H1 (cell line): ENCODE measurements at regions not wholly inside any gene's neighbourhood (a gene's known extent, or its start where the extent isn't known, plus 50 kb on each side); places are given as distances from the start of the nearest gene placed in this dataset.

Source experiments
- CTCF ChIA-PET: fragments of 300-600 bp; sonication (Branson Sonifier 250); formaldehyde crosslinking; loops from one replicate; lab custom pipeline; 2021; ENCODE audit not compliant: partially characterized antibody; lab: Charles Lee
- POLR2A ChIA-PET: fragments of 300-600 bp; sonication (Branson Sonifier 250); formaldehyde crosslinking; loops from one replicate; lab custom pipeline; 2021; ENCODE audit warnings: inconsistent platforms; ENCODE audit not compliant: partially characterized antibody; lab: Charles Lee
- DNase-seq, 2 experiments: peaks; one replicate each; pipeline versions ENCODE4 v3.0.0 to v3.0.0-alpha.2; 2010 to 2022; ENCODE audit warnings: low spot score in 2 of 2, low read depth in 1 of 2, mixed read lengths in 1 of 2
- FAIRE-seq: peaks from 2 replicates; lab custom pipeline; 2011; peaks lifted over from hg19 to GRCh38; lab: Jason Lieb, UNC
- H2AFZ ChIP-seq: 2 replicates; pipeline ENCODE4 v1.8.1; 2012; ENCODE audit warnings: low read length, inconsistent platforms
- H2AK5ac ChIP-seq: 2 replicates; pipeline ENCODE4 v1.6.1; 2013; ENCODE audit warnings: low read depth, low read length
- H2BK120ac ChIP-seq: replicated peaks from 2 replicates; pipeline ENCODE3; 2013; ENCODE audit warnings: low read depth, low read length, inconsistent platforms
- H2BK12ac ChIP-seq: 2 replicates; pipeline ENCODE4 v1.6.1; 2013; ENCODE audit warnings: low read depth, low read length
- H2BK15ac ChIP-seq: 2 replicates; pipeline ENCODE4 v1.6.1; 2013; ENCODE audit warnings: low read length
- H2BK20ac ChIP-seq: 2 replicates; pipeline ENCODE4 v1.6.1; 2013; ENCODE audit warnings: low read length
- H2BK5ac ChIP-seq: 2 replicates; pipeline ENCODE4 v1.6.1; 2013; ENCODE audit warnings: low read depth, low read length
- H3K14ac ChIP-seq: 2 replicates; pipeline ENCODE4 v1.6.1; 2013; ENCODE audit warnings: inconsistent platforms; ENCODE audit not compliant: insufficient read length
- H3K18ac ChIP-seq: 2 replicates; pipeline ENCODE4 v1.6.1; 2013; ENCODE audit warnings: low read length; ENCODE audit errors: extremely low read depth
- H3K23ac ChIP-seq: 2 replicates; pipeline ENCODE4 v1.6.1; 2013; ENCODE audit warnings: inconsistent platforms; ENCODE audit not compliant: insufficient read length
- H3K23me2 ChIP-seq: 2 replicates; pipeline ENCODE4 v1.6.1; 2013; ENCODE audit warnings: low read depth, low read length
- H3K27ac ChIP-seq: 2 replicates; pipeline ENCODE4 v1.6.1; 2011; ENCODE audit warnings: low read depth, low read length, inconsistent platforms
- H3K27me3 ChIP-seq, 4 experiments: replicated peaks in 1 of 4; 1 replicate in 1 of 4; 2 replicates in 3 of 4; pipeline versions ENCODE4 v1.6.1 to v1.8.1; 2011 to 2013; ENCODE audit warnings: low read length in 3 of 4, mild to moderate bottlenecking in 3 of 4, inconsistent platforms in 2 of 4, mixed read lengths in 2 of 4, moderate library complexity in 1 of 4; ENCODE audit not compliant: control insufficient read depth in 3 of 4, insufficient read depth in 3 of 4; ENCODE audit errors: extremely low read depth in 1 of 4
- H3K36me3 ChIP-seq, 4 experiments: 2 replicates each; pipeline versions ENCODE4 v1.6.1 to v1.8.1; 2011 to 2013; ENCODE audit warnings: mild to moderate bottlenecking in 4 of 4, low read length in 3 of 4, moderate library complexity in 2 of 4, control low read depth in 1 of 4, inconsistent platforms in 1 of 4; ENCODE audit not compliant: insufficient read depth in 4 of 4, control insufficient read depth in 2 of 4
- H3K4ac ChIP-seq: replicated peaks from 2 replicates; pipeline ENCODE3; 2013; ENCODE audit warnings: low read length, low read depth, mixed read lengths, inconsistent platforms; ENCODE audit not compliant: insufficient read length
- H3K4me1 ChIP-seq, 4 experiments: replicated peaks in 1 of 4; 1 replicate in 1 of 4; 2 replicates in 3 of 4; pipeline versions ENCODE4 v1.6.1 to v1.8.1; 2011 to 2013; ENCODE audit warnings: low read length in 3 of 4, inconsistent platforms in 2 of 4, mixed read lengths in 1 of 4; ENCODE audit not compliant: insufficient read depth in 4 of 4, control insufficient read depth in 3 of 4
- H3K4me2 ChIP-seq, 2 experiments: 2 replicates each; pipeline versions ENCODE4 v1.6.1 to v1.8.1; 2011 to 2013; ENCODE audit warnings: low read depth in 2 of 2, low read length in 2 of 2, control low read depth in 1 of 2, inconsistent platforms in 1 of 2, mild to moderate bottlenecking in 1 of 2; ENCODE audit not compliant: insufficient read depth in 1 of 2
- H3K4me3 ChIP-seq, 4 experiments: fragments of 200-600, 300-600 bp in 1 of 4; sonication (generic), shearing (Covaris generic), sonication (Bioruptor Twin) in 1 of 4; 2 replicates each; pipeline versions ENCODE4 v1.5.1 to v1.8.1; 2011 to 2016; ENCODE audit warnings: low read length in 4 of 4, low read depth in 3 of 4, control low read depth in 2 of 4, inconsistent platforms in 2 of 4, mild to moderate bottlenecking in 2 of 4, mixed read lengths in 1 of 4, moderate library complexity in 1 of 4; ENCODE audit not compliant: insufficient read depth in 2 of 4; ENCODE audit errors: extremely low read depth in 1 of 4
- H3K56ac ChIP-seq: replicated peaks from 2 replicates; pipeline ENCODE3; 2013; ENCODE audit warnings: low read depth, mild to moderate bottlenecking, mixed read lengths, low read length, inconsistent platforms; ENCODE audit not compliant: insufficient read length
- H3K79me1 ChIP-seq: 2 replicates; pipeline ENCODE4 v1.6.1; 2013; ENCODE audit warnings: low read depth, low read length, control low read depth
- H3K79me2 ChIP-seq, 2 experiments: 2 replicates each; pipeline versions ENCODE4 v1.6.1 to v1.8.1; 2012 to 2013; ENCODE audit warnings: low read length in 2 of 2, mild to moderate bottlenecking in 2 of 2, inconsistent platforms in 1 of 2; ENCODE audit not compliant: insufficient read depth in 2 of 2, control insufficient read depth in 1 of 2
- H3K9ac ChIP-seq, 4 experiments: replicated peaks in 1 of 4; 1 replicate in 1 of 4; 2 replicates in 3 of 4; pipeline versions ENCODE4 v1.6.1 to v1.8.1; 2011 to 2013; ENCODE audit warnings: low read depth in 3 of 4, low read length in 3 of 4, control low read depth in 2 of 4, mild to moderate bottlenecking in 2 of 4, moderate library complexity in 2 of 4, inconsistent platforms in 1 of 4; ENCODE audit errors: extremely low read depth in 1 of 4
- H3K9me3 ChIP-seq, 2 experiments: 2 replicates each; pipeline versions ENCODE4 v1.6.1 to v1.8.1; 2012 to 2013; ENCODE audit warnings: mild to moderate bottlenecking in 2 of 2, moderate library complexity in 2 of 2, control low read depth in 1 of 2, inconsistent platforms in 1 of 2, low read depth in 1 of 2, low read length in 1 of 2, mixed read lengths in 1 of 2; ENCODE audit not compliant: insufficient read depth in 2 of 2
- H4K20me1 ChIP-seq, 2 experiments: replicated peaks in 1 of 2; 2 replicates each; pipeline versions ENCODE3 to v1.8.1; 2011 to 2013; ENCODE audit warnings: inconsistent platforms in 2 of 2, low read length in 2 of 2, mild to moderate bottlenecking in 1 of 2; ENCODE audit not compliant: insufficient read depth in 2 of 2, control insufficient read depth in 1 of 2
- H4K5ac ChIP-seq: 2 replicates; pipeline ENCODE4 v1.6.1; 2013; ENCODE audit warnings: low read length, low read depth, mixed read lengths, inconsistent platforms; ENCODE audit not compliant: insufficient read length
- H4K8ac ChIP-seq: 2 replicates; pipeline ENCODE4 v1.8.0; 2013; ENCODE audit warnings: mild to moderate bottlenecking, moderate library complexity, low read length, inconsistent platforms; ENCODE audit not compliant: insufficient read depth; ENCODE audit errors: extremely low read depth
- H4K91ac ChIP-seq: replicated peaks from 2 replicates; pipeline ENCODE3; 2013; ENCODE audit warnings: low read length, mixed read lengths, inconsistent platforms; ENCODE audit not compliant: insufficient read length
- CBX8 ChIP-seq: fragments of 300-800, 300-1000 bp; sonication (generic); IDR thresholded peaks from 2 replicates; pipeline ENCODE4 v1.7.1; 2016; ENCODE audit warnings: low read depth, low read length, borderline replicate concordance
- CHD2 ChIP-seq: IDR thresholded peaks from 2 replicates; pipeline ENCODE4 v1.6.1; 2012; ENCODE audit warnings: low read length, improper control_type of control experiment
- EGR1 ChIP-seq: IDR thresholded peaks from 2 replicates; pipeline ENCODE4 v1.6.1; 2011; ENCODE audit warnings: low read depth, low read length, borderline replicate concordance
- JUN ChIP-seq: IDR thresholded peaks from 2 replicates; pipeline ENCODE4 v1.6.1; 2011; ENCODE audit warnings: low read depth, mild to moderate bottlenecking, improper control_type of control experiment, low read length
- PHF8 ChIP-seq: fragments of 200-600 bp; sonication (generic); conservative IDR thresholded peaks from 2 replicates; pipeline ENCODE4 v1.7.1; 2012; ENCODE audit warnings: low read depth, mild to moderate bottlenecking, inconsistent platforms, low read length, moderate library complexity
- SP1 ChIP-seq: IDR thresholded peaks from 2 replicates; pipeline ENCODE4 v1.6.1; 2011; ENCODE audit warnings: low read depth, low read length
- SUZ12 ChIP-seq: fragments of 200-600 bp; sonication (generic); IDR thresholded peaks from 2 replicates; pipeline ENCODE4 v1.6.1; 2012; ENCODE audit warnings: mild to moderate bottlenecking, inconsistent platforms, low read length, moderate library complexity, mixed read lengths
- TBP ChIP-seq: IDR thresholded peaks from 2 replicates; pipeline ENCODE4 v1.6.1; 2011; ENCODE audit warnings: low read depth, low read length, improper control_type of control experiment
- TEAD4 ChIP-seq: IDR thresholded peaks from 2 replicates; pipeline ENCODE4 v1.6.1; 2012; ENCODE audit warnings: low read depth, low read length, inconsistent platforms, mixed read lengths
- WGBS, 2 experiments: shearing (Covaris generic) in 1 of 2; methylation state at CpG; one replicate each; pipeline versions ENCODE4 v1.1.6 to v1.1.7; 2013 to 2015; ENCODE audit warnings: low lambda C conversion rate in 2 of 2, mixed read lengths in 2 of 2, inconsistent platforms in 1 of 2, low coverage in 1 of 2, missing lambda C conversion rate in 1 of 2; ENCODE audit not compliant: insufficient replicate concordance in 2 of 2, insufficient coverage in 1 of 2, insufficient read length in 1 of 2; ENCODE audit errors: extremely low coverage in 1 of 2, missing lambda C conversion rate in 1 of 2; 5-methylcytosine and 5-hydroxymethylcytosine counted together
- TF ChIP-seq, protein P1 (sequence below): IDR thresholded peaks from 2 replicates; pipeline ENCODE4 v1.6.1; 2012; ENCODE audit warnings: inconsistent platforms

- Histone ChIP-seq H3K4me1 (no peaks in the 10 kb centered on the region; a peak in 1 of 7 replicates), H3K27ac (no peak overlapping the region), H4K91ac (no peak overlapping the region), H2BK20ac (no peak overlapping the region), H3K56ac (no peak overlapping the region), H3K23me2 (no peaks in the 10 kb centered on the region), H3K36me3 (no peaks in the 10 kb centered on the region), H2AK5ac (no peak overlapping the region), H3K23ac (no peak overlapping the region), H3K4ac (no peak overlapping the region), H3K14ac (no peak overlapping the region), H2BK5ac (no peak overlapping the region), H3K18ac (no peak overlapping the region), H2AFZ (peak overlapping the region; percentile 5; the same call in 1 of the 2 replicates), H2BK12ac (no peak overlapping the region), H4K20me1 (no peaks in the 10 kb centered on the region), H3K4me2 (no peak overlapping the region), H2BK15ac (no peak overlapping the region; the same call in 1 of the 2 replicates), H3K4me3 (no peak overlapping the region), H3K27me3 (no peaks in the 10 kb centered on the region), H4K8ac (no peak overlapping the region), H3K79me2 (no peaks in the 10 kb centered on the region), H4K5ac (no peak overlapping the region), H2BK120ac (no peak overlapping the region), H3K9me3 (no peaks in the 10 kb centered on the region), H3K9ac (no peak overlapping the region), H3K79me1 (no peaks in the 10 kb centered on the region)
- ChIA-PET POLR2A (no interaction called here), CTCF (no interaction called here)
- WGBS, 2 experiments: 93% methylated on average over 7 of the region's 7 CpGs; no CpG with 5 or more reads in 1 of the 2 experiments
- DNase-seq: no peak
- FAIRE-seq: no peak
- TF ChIP-seq TEAD4 (no peak), CBX8 (no peak), CHD2 (no peak), EGR1 (no peak), JUN (no peak), PHF8 (no peak), SUZ12 (no peak), SP1 (no peak), TBP (no peak)
- TF ChIP-seq, protein P1, sequence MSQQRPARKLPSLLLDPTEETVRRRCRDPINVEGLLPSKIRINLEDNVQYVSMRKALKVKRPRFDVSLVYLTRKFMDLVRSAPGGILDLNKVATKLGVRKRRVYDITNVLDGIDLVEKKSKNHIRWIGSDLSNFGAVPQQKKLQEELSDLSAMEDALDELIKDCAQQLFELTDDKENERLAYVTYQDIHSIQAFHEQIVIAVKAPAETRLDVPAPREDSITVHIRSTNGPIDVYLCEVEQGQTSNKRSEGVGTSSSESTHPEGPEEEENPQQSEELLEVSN: no peak
These were observed 122.4 kb upstream of the FREM2 start for GRCh38 chr13:38564256-38565150.
